H9 (cell line): ENCODE measurements at regions not wholly inside any gene's neighbourhood (a gene's known extent, or its start where the extent isn't known, plus 50 kb on each side); places are given as distances from the start of the nearest gene placed in this dataset.

Experiments used
- DNase-seq: peaks from one replicate; pipeline ENCODE4 v3.0.0-alpha.2; 2017
- H2AFZ ChIP-seq: one replicate; pipeline ENCODE4 v1.6.1; 2013; ENCODE audit warnings: mild to moderate bottlenecking, low read length, control low read depth, moderate library complexity
- H2AK5ac ChIP-seq: 2 replicates; pipeline ENCODE4 v1.6.1; 2013; ENCODE audit warnings: low read length, control low read depth, mixed read lengths; ENCODE audit not compliant: insufficient read length
- H2BK120ac ChIP-seq: one replicate; pipeline ENCODE4 v1.6.1; 2013; ENCODE audit warnings: low read depth, mild to moderate bottlenecking, low read length, control low read depth, inconsistent platforms; ENCODE audit not compliant: poor library complexity, severe bottlenecking
- H2BK12ac ChIP-seq: 2 replicates; pipeline ENCODE4 v1.6.1; 2013; ENCODE audit warnings: low read length, control low read depth, mixed read lengths, low read depth; ENCODE audit not compliant: insufficient read length
- H2BK15ac ChIP-seq: 2 replicates; pipeline ENCODE4 v1.6.1; 2013; ENCODE audit warnings: low read depth, low read length, control low read depth
- H2BK20ac ChIP-seq: one replicate; pipeline ENCODE4 v1.6.1; 2013; ENCODE audit warnings: low read depth, mild to moderate bottlenecking, low read length, control low read depth, inconsistent platforms; ENCODE audit not compliant: poor library complexity, severe bottlenecking
- H2BK5ac ChIP-seq: 2 replicates; pipeline ENCODE4 v1.6.1; 2013; ENCODE audit warnings: low read length, control low read depth, mixed read lengths; ENCODE audit not compliant: insufficient read length
- H3K14ac ChIP-seq: 2 replicates; pipeline ENCODE4 v1.6.1; 2013; ENCODE audit warnings: low read length, control low read depth; ENCODE audit not compliant: insufficient read depth
- H3K18ac ChIP-seq: 2 replicates; pipeline ENCODE4 v1.6.1; 2013; ENCODE audit warnings: low read depth, mild to moderate bottlenecking, mixed read lengths, low read length, control low read depth; ENCODE audit not compliant: insufficient read length
- H3K23ac ChIP-seq: 2 replicates; pipeline ENCODE4 v1.6.1; 2013; ENCODE audit warnings: low read length, control low read depth, mixed read lengths, low read depth; ENCODE audit not compliant: insufficient read length
- H3K23me2 ChIP-seq: 2 replicates; pipeline ENCODE4 v1.6.1; 2013; ENCODE audit warnings: low read depth, mild to moderate bottlenecking, mixed read lengths, low read length, control low read depth; ENCODE audit not compliant: insufficient read length, poor library complexity, severe bottlenecking
- H3K27ac ChIP-seq: 2 replicates; pipeline ENCODE4 v1.5.1; 2013; ENCODE audit warnings: low read length, control low read depth, mixed read lengths, low read depth; ENCODE audit not compliant: insufficient read length
- H3K27me3 ChIP-seq: 2 replicates; pipeline ENCODE4 v1.6.1; 2013; ENCODE audit warnings: low read length, control low read depth, inconsistent platforms; ENCODE audit not compliant: insufficient read depth
- H3K4ac ChIP-seq: 2 replicates; pipeline ENCODE4 v1.6.1; 2013; ENCODE audit warnings: low read depth, mild to moderate bottlenecking, control low read depth, inconsistent platforms, low read length, moderate library complexity
- H3K4me1 ChIP-seq: 2 replicates; pipeline ENCODE4 v1.6.1; 2013; ENCODE audit warnings: low read length, control low read depth, inconsistent platforms; ENCODE audit not compliant: insufficient read depth
- H3K4me2 ChIP-seq: 2 replicates; pipeline ENCODE4 v1.6.1; 2013; ENCODE audit warnings: low read length, control low read depth, mixed read lengths; ENCODE audit not compliant: insufficient read length, insufficient read depth
- H3K56ac ChIP-seq: 2 replicates; pipeline ENCODE4 v1.6.1; 2013; ENCODE audit warnings: low read depth, mild to moderate bottlenecking, mixed read lengths, low read length, control low read depth; ENCODE audit not compliant: insufficient read length
- H3K79me1 ChIP-seq: 2 replicates; pipeline ENCODE4 v1.6.1; 2013; ENCODE audit warnings: low read depth, mild to moderate bottlenecking, moderate library complexity, low read length, control low read depth, inconsistent platforms; ENCODE audit not compliant: insufficient read depth, poor library complexity, severe bottlenecking
- H3K79me2 ChIP-seq: 2 replicates; pipeline ENCODE4 v1.6.1; 2013; ENCODE audit warnings: low read length, control low read depth, inconsistent platforms; ENCODE audit not compliant: insufficient read depth
- H3K9ac ChIP-seq: 2 replicates; pipeline ENCODE4 v1.6.1; 2013; ENCODE audit warnings: low read length, control low read depth, mixed read lengths; ENCODE audit not compliant: insufficient read length; ENCODE audit errors: extremely low read depth
- H3K9me3 ChIP-seq: one replicate; pipeline ENCODE4 v1.6.1; 2013; ENCODE audit warnings: low read depth, low read length, inconsistent platforms; ENCODE audit not compliant: control insufficient read depth
- H3T11ph ChIP-seq: one replicate; pipeline ENCODE4 v1.6.1; 2013; ENCODE audit warnings: mild to moderate bottlenecking, low read length, control low read depth, inconsistent platforms
- H4K20me1 ChIP-seq: one replicate; pipeline ENCODE4 v1.6.1; 2013; ENCODE audit not compliant: control insufficient read depth, insufficient read length, insufficient read depth
- H4K5ac ChIP-seq: 2 replicates; pipeline ENCODE4 v1.6.1; 2013; ENCODE audit warnings: low read depth, mild to moderate bottlenecking, mixed read lengths, low read length, control low read depth; ENCODE audit not compliant: insufficient read length
- H4K8ac ChIP-seq: replicated peaks from 2 replicates; pipeline ENCODE4 v1.6.1; 2013; ENCODE audit warnings: low read length, control low read depth, mixed read lengths, low read depth; ENCODE audit not compliant: insufficient read length
- H4K91ac ChIP-seq: 2 replicates; pipeline ENCODE4 v1.6.1; 2013; ENCODE audit warnings: low read depth, mild to moderate bottlenecking, moderate library complexity, mixed read lengths, low read length, control low read depth; ENCODE audit not compliant: insufficient read length
- H3K27ac Mint-ChIP-seq, 3 experiments: 2 replicates in 2 of 3; 3 replicates in 1 of 3; pipeline ENCODE4 v1.8.0; 2020 to 2021; ENCODE audit warnings: mixed read lengths in 3 of 3, mild to moderate bottlenecking in 1 of 3, moderate library complexity in 1 of 3
- H3K27me3 Mint-ChIP-seq: 2 replicates; pipeline ENCODE4 v1.8.0; 2021; ENCODE audit warnings: low read depth, mild to moderate bottlenecking, moderate library complexity, mixed read lengths
- H3K36me3 Mint-ChIP-seq, 3 experiments: 2 replicates in 2 of 3; 3 replicates in 1 of 3; pipeline ENCODE4 v1.8.0; 2020 to 2021; ENCODE audit warnings: low read depth in 3 of 3, mixed read lengths in 3 of 3; ENCODE audit not compliant: insufficient read depth in 1 of 3
- H3K4me1 Mint-ChIP-seq, 2 experiments: 2 replicates each; pipeline ENCODE4 v1.8.0; 2020; ENCODE audit warnings: mixed read lengths in 2 of 2
- H3K4me3 Mint-ChIP-seq, 2 experiments: 2 replicates in 1 of 2; 3 replicates in 1 of 2; pipeline ENCODE4 v1.8.0; 2020 to 2021; ENCODE audit warnings: mild to moderate bottlenecking in 2 of 2, mixed read lengths in 2 of 2, moderate library complexity in 1 of 2
- H3K9me3 Mint-ChIP-seq, 2 experiments: 2 replicates in 1 of 2; 3 replicates in 1 of 2; pipeline ENCODE4 v1.8.0; 2020; ENCODE audit warnings: mild to moderate bottlenecking in 2 of 2, mixed read lengths in 2 of 2, moderate library complexity in 1 of 2
- WGBS: extraction: QIAGEN DNeasy Blood & Tissue Kit; methylation state at CpG from one replicate; pipeline ENCODE4 v1.1.7; 2013; ENCODE audit warnings: missing lambda C conversion rate, low lambda C conversion rate, mixed read lengths; ENCODE audit not compliant: insufficient read length; ENCODE audit errors: extremely low coverage; 5-methylcytosine and 5-hydroxymethylcytosine counted together
- TF ChIP-seq, protein P1 (sequence below): fragments of 200-600 bp; sonication (generic); conservative IDR thresholded peaks from 3 replicates; pipeline ENCODE4 v1.8.0; 2021; ENCODE audit warnings: antibody characterized with exemption, mild to moderate bottlenecking

- H3K27me3 Mint-ChIP-seq = no peaks in the 10 kb centered on the region
- Histone ChIP-seq H4K91ac (no peak overlapping the region), H2BK15ac (no peak overlapping the region), H3K4ac (no peak overlapping the region), H4K5ac (no peak overlapping the region), H2AK5ac (no peak overlapping the region), H3T11ph (no peak overlapping the region), H3K27ac (no peak overlapping the region), H3K4me1 (no peaks in the 10 kb centered on the region), H4K8ac (no peak overlapping the region), H3K14ac (no peak overlapping the region), H3K4me2 (no peak overlapping the region), H3K23ac (no peak overlapping the region), H3K9me3 (no peaks in the 10 kb centered on the region), H3K79me2 (no peaks in the 10 kb centered on the region), H2AFZ (no peak overlapping the region), H3K79me1 (no peaks in the 10 kb centered on the region), H2BK5ac (no peak overlapping the region), H2BK20ac (no peak overlapping the region), H3K18ac (no peak overlapping the region), H3K23me2 (no peaks in the 10 kb centered on the region), H2BK12ac (no peak overlapping the region), H2BK120ac (no peak overlapping the region), H3K27me3 (no peaks in the 10 kb centered on the region), H3K9ac (no peak overlapping the region), H4K20me1 (no peaks in the 10 kb centered on the region), H3K56ac (no peak overlapping the region)
- no peak overlapping the region for H3K27ac Mint-ChIP-seq
- no peak for DNase-seq
- H3K36me3 Mint-ChIP-seq = peaks cover 0 to 6% (median 2%) of the 10 kb centered on the region in 3 experiments; a peak in 1 of 7 replicates
- no peaks in the 10 kb centered on the region for H3K4me1 Mint-ChIP-seq
- H3K4me3 Mint-ChIP-seq = no peak overlapping the region
- TF ChIP-seq, protein P1, sequence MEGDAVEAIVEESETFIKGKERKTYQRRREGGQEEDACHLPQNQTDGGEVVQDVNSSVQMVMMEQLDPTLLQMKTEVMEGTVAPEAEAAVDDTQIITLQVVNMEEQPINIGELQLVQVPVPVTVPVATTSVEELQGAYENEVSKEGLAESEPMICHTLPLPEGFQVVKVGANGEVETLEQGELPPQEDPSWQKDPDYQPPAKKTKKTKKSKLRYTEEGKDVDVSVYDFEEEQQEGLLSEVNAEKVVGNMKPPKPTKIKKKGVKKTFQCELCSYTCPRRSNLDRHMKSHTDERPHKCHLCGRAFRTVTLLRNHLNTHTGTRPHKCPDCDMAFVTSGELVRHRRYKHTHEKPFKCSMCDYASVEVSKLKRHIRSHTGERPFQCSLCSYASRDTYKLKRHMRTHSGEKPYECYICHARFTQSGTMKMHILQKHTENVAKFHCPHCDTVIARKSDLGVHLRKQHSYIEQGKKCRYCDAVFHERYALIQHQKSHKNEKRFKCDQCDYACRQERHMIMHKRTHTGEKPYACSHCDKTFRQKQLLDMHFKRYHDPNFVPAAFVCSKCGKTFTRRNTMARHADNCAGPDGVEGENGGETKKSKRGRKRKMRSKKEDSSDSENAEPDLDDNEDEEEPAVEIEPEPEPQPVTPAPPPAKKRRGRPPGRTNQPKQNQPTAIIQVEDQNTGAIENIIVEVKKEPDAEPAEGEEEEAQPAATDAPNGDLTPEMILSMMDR = no peak
- H3K9me3 Mint-ChIP-seq = no peaks in the 10 kb centered on the region; a peak in 2 of 5 replicates
- WGBS = no CpG with 5 or more reads among the region's 1 CpG
Measured at GRCh38 chr4:36618102-36618501, 336.7 kb downstream of the DTHD1 start.
